Mesothelial cell of epicardium (in vitro differentiated cells): ENCODE measurements at regions not wholly inside any gene's neighbourhood (a gene's known extent, or its start where the extent isn't known, plus 50 kb on each side); places are given as distances from the start of the nearest gene placed in this dataset.

Source experiments
- DNase-seq, 2 experiments: peaks; one replicate each; pipeline ENCODE4 v3.0.0; 2021; ENCODE audit warnings: low spot score in 2 of 2; ENCODE audit not compliant: unreplicated experiment in 2 of 2
- H3K27ac Mint-ChIP-seq: 2 replicates; pipeline ENCODE4 v1.8.0; 2021; ENCODE audit warnings: mixed read lengths
- H3K27me3 Mint-ChIP-seq: 2 replicates; pipeline ENCODE4 v1.8.0; 2021; ENCODE audit warnings: low read depth, mixed read lengths
- H3K36me3 Mint-ChIP-seq: 2 replicates; pipeline ENCODE4 v1.8.0; 2021; ENCODE audit warnings: mixed read lengths
- H3K4me1 Mint-ChIP-seq: 2 replicates; pipeline ENCODE4 v1.8.0; 2021; ENCODE audit warnings: mixed read lengths
- H3K4me3 Mint-ChIP-seq: 2 replicates; pipeline ENCODE4 v1.8.0; 2021; ENCODE audit warnings: mild to moderate bottlenecking, moderate library complexity, mixed read lengths
- H3K9me3 Mint-ChIP-seq: 2 replicates; pipeline ENCODE4 v1.8.0; 2021; ENCODE audit warnings: mixed read lengths
- TF ChIP-seq, protein P1 (sequence below): fragments of 200-600 bp; sonication (generic); IDR thresholded peaks from one replicate; pipeline ENCODE4 v1.5.0; 2021; ENCODE audit warnings: antibody characterized with exemption; ENCODE audit not compliant: unreplicated experiment

DNA sequence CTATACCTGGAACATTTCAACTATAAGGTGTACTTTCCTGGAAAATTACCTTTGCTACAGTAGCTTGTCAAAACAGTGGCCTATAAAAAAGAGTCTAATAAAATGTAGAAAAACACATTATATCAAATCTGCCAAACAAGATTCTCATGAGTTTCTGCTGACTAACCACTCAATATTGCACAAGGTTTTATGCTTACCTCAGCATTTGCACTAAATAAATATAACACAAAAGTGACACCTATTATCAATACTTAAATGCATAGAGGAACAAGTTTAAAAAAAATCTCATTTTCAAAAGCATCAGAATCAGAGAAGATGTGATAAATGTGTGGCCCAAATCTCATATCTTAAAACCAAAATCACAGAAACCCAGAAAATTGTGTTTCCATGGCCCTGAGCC, 281.4 kb downstream of the RSL24D1 start:
- Mint-ChIP-seq H3K4me1 (no peaks in the 10 kb centered on the region), H3K27ac (no peak overlapping the region), H3K36me3 (no peaks in the 10 kb centered on the region), H3K9me3 (peaks cover 77% of the 10 kb centered on the region), H3K27me3 (no peaks in the 10 kb centered on the region), H3K4me3 (no peak overlapping the region)
- DNase-seq = no peak
- TF ChIP-seq, protein P1, sequence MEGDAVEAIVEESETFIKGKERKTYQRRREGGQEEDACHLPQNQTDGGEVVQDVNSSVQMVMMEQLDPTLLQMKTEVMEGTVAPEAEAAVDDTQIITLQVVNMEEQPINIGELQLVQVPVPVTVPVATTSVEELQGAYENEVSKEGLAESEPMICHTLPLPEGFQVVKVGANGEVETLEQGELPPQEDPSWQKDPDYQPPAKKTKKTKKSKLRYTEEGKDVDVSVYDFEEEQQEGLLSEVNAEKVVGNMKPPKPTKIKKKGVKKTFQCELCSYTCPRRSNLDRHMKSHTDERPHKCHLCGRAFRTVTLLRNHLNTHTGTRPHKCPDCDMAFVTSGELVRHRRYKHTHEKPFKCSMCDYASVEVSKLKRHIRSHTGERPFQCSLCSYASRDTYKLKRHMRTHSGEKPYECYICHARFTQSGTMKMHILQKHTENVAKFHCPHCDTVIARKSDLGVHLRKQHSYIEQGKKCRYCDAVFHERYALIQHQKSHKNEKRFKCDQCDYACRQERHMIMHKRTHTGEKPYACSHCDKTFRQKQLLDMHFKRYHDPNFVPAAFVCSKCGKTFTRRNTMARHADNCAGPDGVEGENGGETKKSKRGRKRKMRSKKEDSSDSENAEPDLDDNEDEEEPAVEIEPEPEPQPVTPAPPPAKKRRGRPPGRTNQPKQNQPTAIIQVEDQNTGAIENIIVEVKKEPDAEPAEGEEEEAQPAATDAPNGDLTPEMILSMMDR = no peak

DNA sequence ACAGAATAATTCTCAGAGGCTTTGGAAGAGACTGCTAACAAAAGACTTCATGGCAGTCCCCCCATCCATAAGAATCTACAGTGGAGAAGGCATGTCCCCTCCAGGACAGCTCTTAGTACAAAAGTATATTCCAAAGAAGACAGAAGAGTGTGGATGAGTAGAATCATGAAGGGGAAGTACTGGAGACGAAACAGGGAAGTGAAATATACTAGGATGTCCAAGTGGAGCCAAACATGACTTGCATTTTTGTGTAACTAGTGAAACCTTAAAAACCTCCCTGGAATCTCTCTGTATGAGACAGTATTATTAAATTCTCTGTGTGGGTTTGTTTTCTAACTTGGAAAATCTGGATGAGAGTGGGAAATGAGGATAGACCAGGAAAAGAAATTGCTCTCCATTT, 312.4 kb downstream of the RSL24D1 start:
- Mint-ChIP-seq H3K9me3 (peaks cover 65% of the 10 kb centered on the region), H3K36me3 (peaks cover 2% of the 10 kb centered on the region), H3K4me3 (no peak overlapping the region), H3K27ac (no peak overlapping the region), H3K27me3 (no peaks in the 10 kb centered on the region), H3K4me1 (no peaks in the 10 kb centered on the region)
- DNase-seq = no peak
- TF ChIP-seq, protein P1 = no peak

DNA sequence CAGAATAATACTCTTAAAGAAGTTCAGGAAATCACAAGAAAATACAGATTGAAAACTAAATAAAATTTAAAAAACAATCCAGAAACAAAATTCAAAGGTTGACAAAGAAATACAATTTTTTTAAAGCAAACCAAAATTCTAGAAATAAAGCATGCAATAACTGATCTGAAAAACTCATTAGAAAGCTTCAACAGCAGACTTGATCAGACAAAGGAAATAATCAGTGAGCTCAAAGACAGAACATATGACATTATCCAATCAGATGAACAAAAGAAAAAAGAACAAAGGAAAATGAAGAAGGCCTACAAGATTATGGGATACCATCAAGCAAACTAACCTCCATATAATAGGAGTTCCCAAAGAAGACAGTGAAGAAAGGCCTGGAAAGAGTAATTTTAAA, 336.8 kb downstream of the RSL24D1 start:
- no peaks in the 10 kb centered on the region for H3K36me3 Mint-ChIP-seq
- H3K27me3 Mint-ChIP-seq = no peaks in the 10 kb centered on the region
- TF ChIP-seq, protein P1 = no peak
- H3K9me3 Mint-ChIP-seq = peaks cover 78% of the 10 kb centered on the region
- H3K27ac Mint-ChIP-seq = no peak overlapping the region
- no peaks in the 10 kb centered on the region for H3K4me1 Mint-ChIP-seq
- no peak for DNase-seq
- no peak overlapping the region for H3K4me3 Mint-ChIP-seq

DNA sequence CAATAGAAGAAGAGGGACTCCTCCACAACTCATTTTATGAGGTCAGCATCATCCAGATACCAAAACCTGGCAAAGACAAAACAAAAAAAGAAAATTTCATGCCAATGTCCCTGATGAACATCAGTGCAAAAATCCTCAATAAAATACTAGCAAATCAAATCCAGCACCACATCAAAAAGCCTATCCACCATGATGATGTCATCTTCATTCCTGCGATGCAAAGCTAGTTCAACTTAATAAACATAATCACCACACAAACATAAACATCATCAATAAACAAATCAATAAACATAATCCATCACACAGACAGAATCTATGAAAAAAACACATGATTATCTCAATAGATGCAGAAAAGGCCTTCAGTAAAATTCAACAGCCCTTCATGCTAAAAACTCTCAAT, 342.1 kb downstream of the RSL24D1 start:
- Mint-ChIP-seq H3K36me3 (no peaks in the 10 kb centered on the region), H3K27me3 (no peaks in the 10 kb centered on the region), H3K4me1 (no peaks in the 10 kb centered on the region), H3K9me3 (peaks cover 70% of the 10 kb centered on the region), H3K27ac (no peak overlapping the region), H3K4me3 (no peak overlapping the region)
- TF ChIP-seq, protein P1 = no peak
- DNase-seq = no peak

DNA sequence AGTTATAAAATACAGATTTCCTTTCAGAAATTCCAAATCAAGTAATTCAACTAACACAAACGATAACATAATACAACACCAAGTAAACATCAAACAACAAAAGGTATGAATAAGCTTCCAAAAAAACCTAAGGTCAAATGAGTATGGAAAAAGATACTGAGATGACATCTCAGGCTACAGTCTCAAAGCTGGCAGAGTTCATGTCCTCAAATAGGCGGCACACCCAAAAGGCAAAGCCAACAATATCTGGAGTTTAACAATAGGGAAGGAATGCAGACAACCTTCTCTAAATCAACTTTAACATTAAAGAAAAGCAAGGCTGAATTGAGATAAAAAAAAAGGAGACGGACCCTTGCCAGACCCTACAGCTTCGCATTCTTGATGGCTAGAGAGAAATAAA, 346.6 kb downstream of the RSL24D1 start:
- Mint-ChIP-seq H3K27me3 (no peaks in the 10 kb centered on the region), H3K4me1 (no peaks in the 10 kb centered on the region), H3K27ac (no peak overlapping the region), H3K36me3 (no peaks in the 10 kb centered on the region), H3K4me3 (no peak overlapping the region), H3K9me3 (peaks cover 56% of the 10 kb centered on the region)
- TF ChIP-seq, protein P1 = no peak
- DNase-seq = no peak

DNA sequence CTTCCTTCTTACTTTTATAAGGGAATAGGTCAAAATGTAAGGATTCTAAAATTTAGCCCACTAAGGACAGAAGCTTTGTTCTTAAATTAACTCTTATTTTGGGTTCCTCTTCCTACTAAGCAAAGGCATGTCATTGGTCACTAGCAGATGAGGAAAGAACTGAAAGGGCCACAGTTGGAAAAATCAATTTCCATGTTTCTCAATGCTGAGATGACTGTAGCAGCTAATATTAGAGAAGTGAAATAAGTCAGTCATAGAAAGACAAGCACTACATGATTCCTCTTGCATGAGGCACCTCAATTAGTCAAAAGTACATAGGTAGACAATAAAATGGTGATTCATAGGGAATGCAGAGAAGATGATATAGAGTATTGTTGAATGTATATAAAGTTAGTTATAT, 353.7 kb downstream of the RSL24D1 start:
- no peaks in the 10 kb centered on the region for H3K36me3 Mint-ChIP-seq
- H3K27ac Mint-ChIP-seq = no peak overlapping the region
- peaks cover 27% of the 10 kb centered on the region for H3K9me3 Mint-ChIP-seq
- no peaks in the 10 kb centered on the region for H3K4me1 Mint-ChIP-seq
- no peak for DNase-seq
- TF ChIP-seq, protein P1 = no peak
- H3K27me3 Mint-ChIP-seq = peaks cover 2% of the 10 kb centered on the region
- no peak overlapping the region for H3K4me3 Mint-ChIP-seq
